CD14-positive monocyte (primary cell): ENCODE measurements at regions not wholly inside any gene's neighbourhood (a gene's known extent, or its start where the extent isn't known, plus 50 kb on each side); places are given as distances from the start of the nearest gene placed in this dataset.

Experiments
- DNase-seq, 3 donors: peaks; one replicate each; pipeline ENCODE4 v3.0.0-alpha.2; 2011 to 2022
- H2AFZ ChIP-seq: 2 replicates; pipeline ENCODE4 v1.6.0; 2012; ENCODE audit warnings: mild to moderate bottlenecking, low read depth, low read length, inconsistent platforms; ENCODE audit not compliant: insufficient read depth, poor library complexity, severe bottlenecking
- H3K27ac ChIP-seq, 2 donors: 1 replicate in 1 of 2; 2 replicates in 1 of 2; pipeline ENCODE4 v1.5.1; 2012 to 2013; ENCODE audit warnings: low read length in 2 of 2, control low read depth in 1 of 2, inconsistent platforms in 1 of 2, low read depth in 1 of 2, mild to moderate bottlenecking in 1 of 2
- H3K27me3 ChIP-seq, 2 donors: one replicate each; pipeline versions ENCODE4 v1.6.0 to v1.6.1; 2011 to 2013; ENCODE audit warnings: low read length in 2 of 2; ENCODE audit not compliant: control insufficient read depth in 2 of 2, insufficient read depth in 2 of 2
- H3K36me3 ChIP-seq, 2 donors: replicated peaks in 1 of 2; 1 replicate in 1 of 2; 2 replicates in 1 of 2; pipeline versions ENCODE4 v1.5.1 to v1.6.1; 2012 to 2013; ENCODE audit warnings: low read length in 2 of 2, control low read depth in 1 of 2, inconsistent platforms in 1 of 2, mild to moderate bottlenecking in 1 of 2; ENCODE audit not compliant: insufficient read depth in 2 of 2, control insufficient read depth in 1 of 2
- H3K4me1 ChIP-seq, 2 donors: 1 replicate in 1 of 2; 2 replicates in 1 of 2; pipeline versions ENCODE4 v1.5.1 to v1.6.1; 2012 to 2013; ENCODE audit warnings: low read length in 2 of 2, control low read depth in 1 of 2, inconsistent platforms in 1 of 2, mild to moderate bottlenecking in 1 of 2, moderate library complexity in 1 of 2; ENCODE audit not compliant: insufficient read depth in 2 of 2, control insufficient read depth in 1 of 2
- H3K4me2 ChIP-seq: replicated peaks from 2 replicates; pipeline ENCODE3; 2012; ENCODE audit warnings: low read length, moderate library complexity, mild to moderate bottlenecking; ENCODE audit not compliant: poor library complexity, severe bottlenecking; ENCODE audit errors: extremely low read depth
- H3K4me3 ChIP-seq, 3 experiments: fragments of 200-600 bp in 1 of 3; sonication (generic) in 1 of 3; replicated peaks in 1 of 3; 1 replicate in 2 of 3; 2 replicates in 1 of 3; pipeline ENCODE4 v1.5.1; 2011 to 2013; ENCODE audit warnings: low read length in 3 of 3, mild to moderate bottlenecking in 3 of 3, control low read depth in 2 of 3, low read depth in 2 of 3, inconsistent platforms in 1 of 3, moderate library complexity in 1 of 3
- H3K79me2 ChIP-seq: 2 replicates; pipeline ENCODE4 v1.6.0; 2012; ENCODE audit warnings: mild to moderate bottlenecking, control low read depth, inconsistent platforms, low read length, moderate library complexity; ENCODE audit not compliant: insufficient read depth
- H3K9ac ChIP-seq: 2 replicates; pipeline ENCODE4 v1.6.0; 2017; ENCODE audit warnings: low read length, mild to moderate bottlenecking; ENCODE audit not compliant: insufficient read depth, poor library complexity, severe bottlenecking
- H3K9me3 ChIP-seq, 2 donors: replicated peaks in 1 of 2; 1 replicate in 1 of 2; 2 replicates in 1 of 2; pipeline versions ENCODE4 v1.5.1 to v1.6.1; 2012 to 2013; ENCODE audit warnings: low read length in 2 of 2, control low read depth in 1 of 2; ENCODE audit not compliant: control insufficient read depth in 1 of 2, insufficient read depth in 1 of 2
- H4K20me1 ChIP-seq: 2 replicates; pipeline ENCODE4 v1.6.0; 2012; ENCODE audit warnings: mild to moderate bottlenecking, low read length, control low read depth, moderate library complexity; ENCODE audit not compliant: insufficient read depth
- H3K27ac Mint-ChIP-seq, 7 donors: one replicate each; pipeline ENCODE4 v1.8.0; 2020; ENCODE audit warnings: mild to moderate bottlenecking in 7 of 7, mixed read lengths in 7 of 7, moderate library complexity in 6 of 7, inconsistent platforms in 2 of 7
- H3K27me3 Mint-ChIP-seq, 3 donors: one replicate each; pipeline ENCODE4 v1.8.0; 2021 to 2022; ENCODE audit warnings: low read depth in 3 of 3, mild to moderate bottlenecking in 3 of 3, mixed read lengths in 3 of 3, moderate library complexity in 3 of 3, inconsistent platforms in 1 of 3
- H3K36me3 Mint-ChIP-seq, 2 donors: one replicate each; pipeline ENCODE4 v1.8.0; 2020; ENCODE audit warnings: mixed read lengths in 2 of 2, inconsistent platforms in 1 of 2, mild to moderate bottlenecking in 1 of 2
- H3K4me1 Mint-ChIP-seq: one replicate; pipeline ENCODE4 v1.8.0; 2020; ENCODE audit warnings: mild to moderate bottlenecking, mixed read lengths
- H3K4me3 Mint-ChIP-seq, 2 donors: one replicate each; pipeline ENCODE4 v1.8.0; 2020; ENCODE audit warnings: mild to moderate bottlenecking in 2 of 2, mixed read lengths in 2 of 2, moderate library complexity in 1 of 2
- H3K9me3 Mint-ChIP-seq, 7 donors: one replicate each; pipeline ENCODE4 v1.8.0; 2020 to 2022; ENCODE audit warnings: mixed read lengths in 7 of 7, mild to moderate bottlenecking in 6 of 7, moderate library complexity in 6 of 7, inconsistent platforms in 2 of 7
- CTCF ChIP-seq: fragments of 200-600 bp; IDR thresholded peaks from one replicate; pipeline ENCODE4 v1.8.0; 2022; ENCODE audit warnings: antibody characterized with exemption, mild to moderate bottlenecking
- WGBS: methylation state at CpG from one replicate; pipeline ENCODE4 v1.1.5; 2013; ENCODE audit warnings: missing lambda C conversion rate; ENCODE audit not compliant: insufficient coverage; 5-methylcytosine and 5-hydroxymethylcytosine counted together
- intact Hi-C, 2 donors: fragments of 100-400 bp; cut with micrococcal nuclease; formaldehyde crosslinking; loops; one replicate each; pipeline versions ENCODE4 v1.15.0 to v1.15.1; 2023

DNA sequence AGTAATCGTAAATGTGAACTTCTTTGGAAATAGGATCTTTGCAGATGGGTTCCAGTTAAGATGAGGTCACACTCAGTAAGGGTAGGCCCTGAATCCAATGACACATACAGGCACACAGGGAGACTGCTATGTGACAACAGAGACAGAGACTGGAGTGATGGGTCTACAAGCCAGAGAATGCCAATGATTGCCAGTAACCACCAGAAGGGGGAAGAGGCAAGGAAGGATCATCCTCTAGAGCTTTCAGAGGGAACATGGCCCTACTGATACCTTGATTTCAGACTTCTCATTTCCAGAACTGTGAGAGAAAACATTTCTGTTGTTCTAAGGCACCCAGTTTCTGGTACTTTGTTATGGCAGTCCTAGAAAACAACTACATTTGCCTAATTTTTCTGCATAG is 73.1 kb upstream of the CCDC160 start:
- H3K27me3 Mint-ChIP-seq, result peaks cover 2 to 9% (median 3%) of the 10 kb centered on the region in 3 donors
- peaks cover 10% of the 10 kb centered on the region for H3K4me1 Mint-ChIP-seq
- no peak overlapping the region for H3K9ac ChIP-seq
- H3K27ac ChIP-seq, result no peak overlapping the region
- no peak overlapping the region for H2AFZ ChIP-seq
- H3K4me1 ChIP-seq, result no peaks in the 10 kb centered on the region
- H3K36me3 Mint-ChIP-seq, result no peaks in the 10 kb centered on the region
- H3K9me3 ChIP-seq, result no peaks in the 10 kb centered on the region
- no peaks in the 10 kb centered on the region for H3K27me3 ChIP-seq
- DNase-seq, result no peak
- no peaks in the 10 kb centered on the region for H3K36me3 ChIP-seq
- H4K20me1 ChIP-seq, result no peaks in the 10 kb centered on the region
- no peak overlapping the region for H3K4me2 ChIP-seq
- WGBS, result no CpG with 5 or more reads among the region's 1 CpG
- H3K4me3 ChIP-seq, result no peak overlapping the region
- intact Hi-C loops, result no loop called here
- no peak overlapping the region for H3K27ac Mint-ChIP-seq
- no peaks in the 10 kb centered on the region for H3K79me2 ChIP-seq
- no peak overlapping the region for H3K4me3 Mint-ChIP-seq
- H3K9me3 Mint-ChIP-seq, result peaks cover 0 to 3% (median 0%) of the 10 kb centered on the region in 7 donors
- no peak for TF ChIP-seq CTCF

DNA sequence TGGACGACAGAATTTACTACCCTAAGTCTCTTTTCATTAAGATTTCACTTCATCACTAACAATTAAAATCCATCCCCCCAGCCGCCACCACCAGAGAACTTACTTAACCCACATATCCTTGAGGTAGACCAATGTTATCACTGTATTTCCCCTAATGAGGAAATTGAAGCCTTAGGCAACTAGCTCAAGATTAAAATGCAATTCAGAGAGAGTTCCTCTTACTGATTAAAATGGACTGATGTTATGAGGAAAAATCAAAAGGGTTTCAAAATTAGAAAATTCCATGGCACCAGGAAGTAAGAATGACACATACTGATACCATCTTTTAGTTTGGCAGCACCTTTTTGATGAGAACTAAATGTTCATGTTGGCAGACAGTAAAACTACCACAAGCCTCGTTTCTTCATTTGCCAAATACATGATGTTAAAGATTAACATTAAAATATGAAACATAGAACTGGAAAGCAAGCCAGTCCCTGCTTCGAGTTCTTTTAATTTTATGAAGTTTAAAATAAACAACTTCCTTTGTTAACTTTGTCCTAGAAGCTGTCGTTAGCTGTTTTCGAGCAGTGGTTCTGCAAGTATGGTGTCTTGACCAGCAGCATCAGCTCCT is 69.3 kb upstream of the CCDC160 start:
- Mint-ChIP-seq H3K9me3 (peaks cover 0 to 12% (median 8%) of the 10 kb centered on the region in 7 donors), H3K36me3 (no peaks in the 10 kb centered on the region), H3K4me1 (peaks cover 8% of the 10 kb centered on the region), H3K4me3 (no peak overlapping the region), H3K27ac (peak overlapping the region in 1 of 7 donors; percentile 23), H3K27me3 (peaks cover 2 to 21% (median 13%) of the 10 kb centered on the region in 3 donors)
- no peak overlapping the region for H3K9ac ChIP-seq
- 100% methylated on average over 1 of the region's 6 CpGs for WGBS
- no peak overlapping the region for H3K4me2 ChIP-seq
- DNase-seq, result no peak
- peaks cover 0 to 2% of the 10 kb centered on the region in 2 donors for H3K9me3 ChIP-seq
- no peaks in the 10 kb centered on the region for H3K36me3 ChIP-seq
- H3K4me3 ChIP-seq, result no peak overlapping the region
- no peak overlapping the region for H2AFZ ChIP-seq
- no peak overlapping the region for H3K27ac ChIP-seq
- H3K27me3 ChIP-seq, result peaks cover 0 to 5% of the 10 kb centered on the region in 2 donors
- no peaks in the 10 kb centered on the region for H3K79me2 ChIP-seq
- intact Hi-C loops, result no loop called here
- H3K4me1 ChIP-seq, result no peaks in the 10 kb centered on the region
- no peaks in the 10 kb centered on the region for H4K20me1 ChIP-seq
- TF ChIP-seq CTCF, result no peak
